Stromal cell of bone marrow (primary cell): ENCODE measurements at regions not wholly inside any gene's neighbourhood (a gene's known extent, or its start where the extent isn't known, plus 50 kb on each side); places are given as distances from the start of the nearest gene placed in this dataset.

ENCODE experiments used
- DNase-seq: peaks from one replicate; pipeline ENCODE4 v3.0.0-alpha.2; 2012; ENCODE audit warnings: low read depth

- DNase-seq = no peak
These were observed 267.7 kb downstream of the TJP1 start for GRCh38 chr15:29554531-29554930.

- DNase-seq = no peak
These were observed 271.3 kb downstream of the TJP1 start for GRCh38 chr15:29550834-29551465.

GRCh38 chr15:29548006-29548405 lies 274.3 kb downstream of the TJP1 start:
- DNase-seq = no peak

GRCh38 chr15:29544513-29545128 lies 275.0 kb upstream of the NSMCE3 start:
- no peak for DNase-seq

GRCh38 chr15:29542994-29543393 lies 273.4 kb upstream of the NSMCE3 start:
- no peak for DNase-seq

GRCh38 chr15:29541309-29541708 lies 271.7 kb upstream of the NSMCE3 start:
- DNase-seq = no peak

GRCh38 chr15:29540479-29540878 lies 270.9 kb upstream of the NSMCE3 start:
- no peak for DNase-seq

- DNase-seq = no peak
These were observed 270.1 kb upstream of the NSMCE3 start for GRCh38 chr15:29539736-29540135.

GRCh38 chr15:29538044-29538443 lies 268.4 kb upstream of the NSMCE3 start:
- DNase-seq = no peak

- DNase-seq = no peak
These were observed 266.3 kb upstream of the NSMCE3 start for GRCh38 chr15:29535952-29536351.

GRCh38 chr15:29534378-29534777 lies 264.8 kb upstream of the NSMCE3 start:
- no peak for DNase-seq

- DNase-seq = no peak
These were observed 264.0 kb upstream of the NSMCE3 start for GRCh38 chr15:29533647-29534046.

- no peak for DNase-seq
These were observed 262.7 kb upstream of the NSMCE3 start for GRCh38 chr15:29532296-29532695.

GRCh38 chr15:29530966-29531365 lies 261.3 kb upstream of the NSMCE3 start:
- DNase-seq = no peak

GRCh38 chr15:29529043-29529442 lies 259.4 kb upstream of the NSMCE3 start:
- DNase-seq = no peak

GRCh38 chr15:29528276-29528675 lies 258.7 kb upstream of the NSMCE3 start:
- DNase-seq = no peak

- DNase-seq = no peak
These were observed 257.2 kb upstream of the NSMCE3 start for GRCh38 chr15:29526802-29527201.

- DNase-seq = no peak
These were observed 253.0 kb upstream of the NSMCE3 start for GRCh38 chr15:29522373-29523276.

GRCh38 chr15:29518442-29518841 lies 248.8 kb upstream of the NSMCE3 start:
- DNase-seq = no peak

GRCh38 chr15:29517829-29518228 lies 248.2 kb upstream of the NSMCE3 start:
- no peak for DNase-seq

- no peak for DNase-seq
These were observed 247.3 kb upstream of the NSMCE3 start for GRCh38 chr15:29516929-29517328.

- DNase-seq = no peak
These were observed 245.3 kb upstream of the NSMCE3 start for GRCh38 chr15:29514926-29515325.

- no peak for DNase-seq
These were observed 242.0 kb upstream of the NSMCE3 start for GRCh38 chr15:29511663-29512062.
